ENCODE measurements at regions not wholly inside any gene's neighbourhood (a gene's known extent, or its start where the extent isn't known, plus 50 kb on each side); places are given as distances from the start of the nearest gene placed in this dataset.
"Not testable (repeated sequence)": the region's sequence is repeated elsewhere in the genome, so short reads cannot be mapped to it uniquely, and the experiment has no call there.

- no peak for DNase-seq
Measured at GRCh38 chr13:50618206-50618605, 225.3 kb downstream of the DLEU7 start.

- no peak for DNase-seq
Measured at GRCh38 chr13:50626101-50626547, 217.4 kb downstream of the DLEU7 start.

- DNase-seq = no peak
Measured at GRCh38 chr13:50627111-50627510, 216.4 kb downstream of the DLEU7 start.

GRCh38 chr13:50628512-50628911, 215.0 kb downstream of the DLEU7 start:
- DNase-seq = not testable (repeated sequence)

GRCh38 chr13:50629497-50629896, 214.0 kb downstream of the DLEU7 start:
- DNase-seq = no peak

- DNase-seq = no peak
Measured at GRCh38 chr13:50629966-50630365, 213.5 kb downstream of the DLEU7 start.

- no peak for DNase-seq
Measured at GRCh38 chr13:50631041-50631440, 212.5 kb downstream of the DLEU7 start.

GRCh38 chr13:50634339-50634738, 209.2 kb downstream of the DLEU7 start:
- DNase-seq = no peak

GRCh38 chr13:50635504-50635903, 208.0 kb downstream of the DLEU7 start:
- no peak for DNase-seq

- no peak for DNase-seq
Measured at GRCh38 chr13:50636007-50636704, 207.3 kb downstream of the DLEU7 start.

GRCh38 chr13:50643060-50643459, 200.4 kb downstream of the DLEU7 start:
- DNase-seq = no peak

GRCh38 chr13:50644081-50644871, 199.2 kb downstream of the DLEU7 start:
- DNase-seq = no peak

- no peak for DNase-seq
Measured at GRCh38 chr13:50645092-50645491, 198.4 kb downstream of the DLEU7 start.

GRCh38 chr13:50646070-50646469, 197.4 kb downstream of the DLEU7 start:
- DNase-seq = no peak

GRCh38 chr13:50649211-50649610, 194.3 kb downstream of the DLEU7 start:
- no peak for DNase-seq

GRCh38 chr13:50650592-50651504, 192.6 kb downstream of the DLEU7 start:
- DNase-seq = no peak

- no peak for DNase-seq
Measured at GRCh38 chr13:50651922-50652321, 191.6 kb downstream of the DLEU7 start.

- DNase-seq = no peak
Measured at GRCh38 chr13:50654331-50654730, 189.2 kb downstream of the DLEU7 start.

- DNase-seq = not testable (repeated sequence)
Measured at GRCh38 chr13:50661881-50662280, 181.6 kb downstream of the DLEU7 start.

GRCh38 chr13:50664951-50665350, 178.5 kb downstream of the DLEU7 start:
- no peak for DNase-seq

GRCh38 chr13:50668049-50668448, 175.4 kb downstream of the DLEU7 start:
- no peak for DNase-seq

GRCh38 chr13:50668691-50669271, 174.7 kb downstream of the DLEU7 start:
- no peak for DNase-seq

GRCh38 chr13:50670272-50670671, 173.2 kb downstream of the DLEU7 start:
- no peak for DNase-seq

All from activated CD4-positive, alpha-beta T cell treated with anti-CD3 and anti-CD28 coated beads, Interleukin-2, amount 50 U/mL, for 4 hours (primary cell).